Heart left ventricle (tissue), 16 donors: ENCODE measurements at regions not wholly inside any gene's neighbourhood (a gene's known extent, or its start where the extent isn't known, plus 50 kb on each side); places are given as distances from the start of the nearest gene placed in this dataset.

Experiments used
- ATAC-seq, 4 donors: fragments of 200-7000 bp; cut with Tn5 transposase; one replicate each; pipeline ENCODE4 v1.9.1; 2020 to 2022; ENCODE audit warnings: moderate library complexity in 4 of 4, mild to moderate bottlenecking in 3 of 4, moderate number of reproducible peaks in 1 of 4
- DNase-seq, 5 donors: peaks; one replicate each; pipeline ENCODE4 v3.0.0-alpha.2; 2020
- H3K27ac ChIP-seq, 12 donors: fragments of 200-600 bp; sonication (generic) in 4 of 12; one replicate each; pipeline versions ENCODE4 v1.5.0 to v1.8.0; 2016 to 2022; ENCODE audit warnings: mild to moderate bottlenecking in 2 of 12
- H3K27me3 ChIP-seq, 9 donors: fragments of 200-600 bp; sonication (generic) in 2 of 9; one replicate each; pipeline versions ENCODE4 v1.5.1 to v1.8.0; 2016 to 2022; ENCODE audit warnings: mild to moderate bottlenecking in 3 of 9
- H3K36me3 ChIP-seq, 9 donors: fragments of 200-600 bp; sonication (generic) in 2 of 9; one replicate each; pipeline versions ENCODE4 v1.5.0 to v1.8.0; 2018 to 2022; ENCODE audit warnings: mild to moderate bottlenecking in 2 of 9
- H3K4me1 ChIP-seq, 12 donors: fragments of 200-600 bp; sonication (generic) in 4 of 12; one replicate each; pipeline versions ENCODE4 v1.5.0 to v1.8.0; 2016 to 2022; ENCODE audit warnings: mild to moderate bottlenecking in 3 of 12
- H3K4me3 ChIP-seq, 12 donors: fragments of 200-600 bp; sonication (generic) in 4 of 12; one replicate each; pipeline versions ENCODE4 v1.5.0 to v1.8.0; 2017 to 2022; ENCODE audit warnings: mild to moderate bottlenecking in 9 of 12, moderate library complexity in 4 of 12
- H3K9me3 ChIP-seq, 12 donors: fragments of 200-600 bp; sonication (generic) in 4 of 12; one replicate each; pipeline versions ENCODE4 v1.5.0 to v1.8.0; 2016 to 2022; ENCODE audit warnings: mild to moderate bottlenecking in 1 of 12
- POLR2A ChIP-seq, 2 donors: fragments of 450-650 bp; IDR thresholded peaks; one replicate each; pipeline ENCODE4 v1.6.1; 2017; ENCODE audit warnings: antibody characterized with exemption in 2 of 2, mild to moderate bottlenecking in 2 of 2, moderate library complexity in 2 of 2
- WGBS, 4 donors: extraction: QIAGEN DNeasy Blood & Tissue Kit in 2 of 4; methylation state at CpG; one replicate each; pipeline versions ENCODE4 v1.1.5 to v1.1.7; 2013 to 2018; 5-methylcytosine and 5-hydroxymethylcytosine counted together
- intact Hi-C, 10 donors: fragments of 100-400 bp; cut with DNase I; formaldehyde crosslinking; loops; one replicate each; pipeline versions ENCODE4 v1.11.1 to v1.14.2; 2022
- TF ChIP-seq, protein P1 (sequence below), 12 donors: fragments of 200-600 bp; sonication (generic) in 4 of 12; IDR thresholded peaks; one replicate each; pipeline versions ENCODE4 v1.5.0 to v1.8.0; 2018 to 2022; ENCODE audit warnings: antibody characterized with exemption in 12 of 12, mild to moderate bottlenecking in 5 of 12
- donor health status: ischemic (EF 13 %, LVEDD 7.1; RV severe dilation, severe dysfunction).
- donor health status: healthy with polysubstance abuse.
- donor health status: DM: no; HTN: yes; CAD: no.
- donor health status: DM: no; HTN: no; CAD: no.
- donor health status: ischemic (EF 25% LVEDD 6.9; RV normal size, moderate dysfunction).
- donor health status: ischemic (EF 25% LVEDD 5.7; RV mildly dilated, moderate dysfunction).
- donor health status: healthy.
- donor health status: DM: yes; HTN: yes; CAD: no.
- donor health status: ischemic (EF 35%, LVEDD 5.7; RV mildly dilated, moderate dysfunction).
- donor health status: nonischemic (EF 11% LVEDD 7.7; RV severe dilation, severe dysfunction).
- donor health status: DM: yes; HTN: yes; CAD: no.
- donor health status: PGD.
- donor health status: ischemic (EF 29% LVEDD 5.4; RV normal size, mild dysfunction).
- donor health status: nonischemic (EF 23%, LVEDD 6.1; RV moderate dilation, normal function).

DNA sequence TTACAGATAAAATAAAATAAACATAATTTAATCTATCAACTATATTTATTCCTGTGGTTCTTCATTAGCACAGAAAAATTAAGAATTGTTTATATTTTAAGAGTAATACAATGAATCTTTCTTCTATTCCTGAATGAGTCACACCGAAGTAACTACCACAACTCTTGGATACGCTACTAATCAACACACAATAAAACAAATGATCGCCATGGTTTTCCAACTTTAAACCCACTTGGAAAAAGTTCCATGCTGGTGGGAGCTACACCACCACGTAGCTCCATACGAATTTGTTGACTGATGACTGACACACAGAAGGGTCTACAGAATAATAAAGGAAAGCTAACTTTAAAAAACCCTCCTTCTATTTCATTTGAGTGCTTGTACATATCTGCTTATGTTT lies 135.8 kb upstream of the NEDD9 start:
- Histone ChIP-seq H3K27ac (peak overlapping the region; percentile 71 to 95 (median 86)), H3K27me3 (no peaks in the 10 kb centered on the region), H3K9me3 (no peaks in the 10 kb centered on the region), H3K36me3 (no peaks in the 10 kb centered on the region), H3K4me1 (peaks cover 4 to 88% (median 40%) of the 10 kb centered on the region in 12 donors), H3K4me3 (no peak overlapping the region)
- DNase-seq (no peak), ATAC-seq (no peak)
- intact Hi-C loops = loop anchor here in 6 of 10 donors (5.0 to 10.0 kb wide), 7 partner anchors 54 to 153 kb away; partner anchors contain the start of gene NEDD9 (in 2 of the 6)
- TF ChIP-seq, protein P1, sequence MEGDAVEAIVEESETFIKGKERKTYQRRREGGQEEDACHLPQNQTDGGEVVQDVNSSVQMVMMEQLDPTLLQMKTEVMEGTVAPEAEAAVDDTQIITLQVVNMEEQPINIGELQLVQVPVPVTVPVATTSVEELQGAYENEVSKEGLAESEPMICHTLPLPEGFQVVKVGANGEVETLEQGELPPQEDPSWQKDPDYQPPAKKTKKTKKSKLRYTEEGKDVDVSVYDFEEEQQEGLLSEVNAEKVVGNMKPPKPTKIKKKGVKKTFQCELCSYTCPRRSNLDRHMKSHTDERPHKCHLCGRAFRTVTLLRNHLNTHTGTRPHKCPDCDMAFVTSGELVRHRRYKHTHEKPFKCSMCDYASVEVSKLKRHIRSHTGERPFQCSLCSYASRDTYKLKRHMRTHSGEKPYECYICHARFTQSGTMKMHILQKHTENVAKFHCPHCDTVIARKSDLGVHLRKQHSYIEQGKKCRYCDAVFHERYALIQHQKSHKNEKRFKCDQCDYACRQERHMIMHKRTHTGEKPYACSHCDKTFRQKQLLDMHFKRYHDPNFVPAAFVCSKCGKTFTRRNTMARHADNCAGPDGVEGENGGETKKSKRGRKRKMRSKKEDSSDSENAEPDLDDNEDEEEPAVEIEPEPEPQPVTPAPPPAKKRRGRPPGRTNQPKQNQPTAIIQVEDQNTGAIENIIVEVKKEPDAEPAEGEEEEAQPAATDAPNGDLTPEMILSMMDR (IDR thresholded peaks at IDR 0.05) = no peak
- no peak for TF ChIP-seq POLR2A (IDR thresholded peaks at IDR 0.05)
- 92 to 94% (median 93%) methylated on average over 5 of the region's 5 CpGs for WGBS, 4 donors

DNA sequence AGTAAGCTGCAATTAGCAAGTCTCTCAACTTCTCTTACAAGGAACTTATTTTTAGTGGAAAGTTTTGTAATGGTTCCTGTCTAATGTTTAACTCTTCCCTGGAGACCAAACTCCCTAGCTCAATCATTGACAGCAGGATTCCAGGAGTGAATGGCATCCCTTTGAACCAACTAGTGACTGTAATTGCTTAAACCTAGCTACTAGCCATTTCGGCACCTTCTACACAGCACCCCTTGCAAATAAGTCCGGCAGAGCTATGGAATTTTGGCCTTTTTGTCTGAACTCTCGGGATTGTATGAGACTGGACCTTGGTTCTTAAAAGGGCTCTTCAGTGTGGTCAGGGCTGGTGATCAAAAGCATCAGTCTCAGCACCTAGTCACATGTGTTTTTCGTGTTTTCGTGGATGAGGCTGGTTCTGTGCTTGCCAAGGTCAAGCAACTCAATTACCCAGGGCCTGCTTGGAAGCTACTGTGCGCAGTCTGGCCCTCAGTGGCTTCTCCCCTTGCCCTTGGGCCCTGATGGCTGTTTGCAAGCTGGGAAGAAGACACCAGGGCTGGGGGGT lies 135.3 kb upstream of the NEDD9 start:
- H3K4me1 ChIP-seq = peaks cover 4 to 82% (median 40%) of the 10 kb centered on the region in 12 donors
- 61 to 83% (median 66%) methylated on average over 5 to 6 of the region's 6 CpGs for WGBS, 4 donors
- H3K9me3 ChIP-seq = no peaks in the 10 kb centered on the region
- ATAC-seq = no peak
- H3K27ac ChIP-seq = peak overlapping the region; percentile 71 to 95 (median 86)
- TF ChIP-seq, protein P1 (IDR thresholded peaks at IDR 0.05) = no peak
- no peak for TF ChIP-seq POLR2A (IDR thresholded peaks at IDR 0.05)
- no peaks in the 10 kb centered on the region for H3K36me3 ChIP-seq
- H3K27me3 ChIP-seq = no peaks in the 10 kb centered on the region
- no peak overlapping the region for H3K4me3 ChIP-seq
- intact Hi-C loops = loop anchor here in 6 of 10 donors (5.0 to 10.0 kb wide), 7 partner anchors 55 to 153 kb away; partner anchors contain the start of gene NEDD9 (in 2 of the 6)
- DNase-seq = no peak

DNA sequence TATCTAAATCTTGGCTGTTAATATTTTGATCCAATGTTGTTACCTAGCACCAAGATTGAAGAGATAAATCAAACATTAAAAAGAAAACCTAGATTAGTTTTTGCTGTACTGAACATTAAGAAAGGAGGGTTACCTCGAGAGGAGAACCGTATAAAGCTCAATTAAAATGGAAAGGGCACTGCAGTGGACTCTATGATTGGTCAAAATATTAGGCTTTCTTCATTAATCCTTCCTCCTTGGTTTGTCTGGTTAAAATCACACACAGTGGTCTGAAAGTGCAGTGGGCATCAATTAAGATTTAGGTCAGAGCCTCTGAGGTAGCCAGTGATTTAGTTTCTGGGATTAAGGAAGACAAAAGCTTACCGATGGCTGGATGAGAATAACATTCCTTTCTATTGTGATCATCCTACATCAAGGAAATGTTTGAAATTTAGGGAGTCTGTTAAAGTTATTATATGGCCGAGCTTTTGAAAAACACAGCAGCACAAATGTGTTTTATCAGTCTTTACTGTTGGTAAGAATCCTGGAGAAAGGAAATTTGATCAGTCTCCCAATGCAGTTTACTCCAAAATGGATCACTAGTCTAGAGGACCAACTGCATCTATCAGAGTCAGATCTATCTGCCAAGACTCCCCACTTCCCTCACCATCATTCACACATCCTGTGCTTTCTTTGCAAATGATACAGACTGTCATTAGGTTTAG lies 134.6 kb upstream of the NEDD9 start:
- no peaks in the 10 kb centered on the region for H3K36me3 ChIP-seq
- intact Hi-C loops = loop anchor here in 6 of 10 donors (5.0 to 10.0 kb wide), 7 partner anchors 55 to 152 kb away; partner anchors contain the start of gene NEDD9 (in 2 of the 6)
- peak overlapping the region; percentile 71 to 95 (median 86) for H3K27ac ChIP-seq
- 54 to 67% (median 59%) methylated on average over 4 of the region's 4 CpGs for WGBS, 4 donors
- no peaks in the 10 kb centered on the region for H3K9me3 ChIP-seq
- ATAC-seq (peak in 1 of 4 donors; percentile 33), DNase-seq (no peak)
- no peak overlapping the region for H3K4me3 ChIP-seq
- H3K4me1 ChIP-seq = peaks cover 4 to 76% (median 40%) of the 10 kb centered on the region in 12 donors
- no peaks in the 10 kb centered on the region for H3K27me3 ChIP-seq
- no peak for TF ChIP-seq POLR2A (IDR thresholded peaks at IDR 0.05)
- TF ChIP-seq, protein P1 (IDR thresholded peaks at IDR 0.05) = no peak
